GM06990 (cell line): ENCODE measurements at regions not wholly inside any gene's neighbourhood (a gene's known extent, or its start where the extent isn't known, plus 50 kb on each side); places are given as distances from the start of the nearest gene placed in this dataset.

Experiments
- DNase-seq: peaks from one replicate; pipeline ENCODE4 v3.0.0-alpha.2; 2011; ENCODE audit not compliant: insufficient read length; ENCODE audit errors: extremely low read depth
- H3K27me3 ChIP-seq: replicated peaks from 2 replicates; pipeline ENCODE4 v1.6.0; 2011; ENCODE audit warnings: low read length; ENCODE audit not compliant: control insufficient read depth, insufficient read depth
- H3K36me3 ChIP-seq: 2 replicates; pipeline ENCODE4 v1.5.1; 2011; ENCODE audit warnings: low read length; ENCODE audit not compliant: control insufficient read depth, insufficient read depth
- H3K4me3 ChIP-seq: replicated peaks from 2 replicates; pipeline ENCODE4 v1.5.1; 2011; ENCODE audit warnings: low read depth, mild to moderate bottlenecking, control low read depth, low read length
- TF ChIP-seq, protein P1 (sequence below): IDR thresholded peaks from 2 replicates; pipeline ENCODE4 v1.5.1; 2011; ENCODE audit warnings: low read length, control low read depth, mild to moderate bottlenecking, inconsistent platforms; ENCODE audit not compliant: insufficient read depth, poor library complexity, severe bottlenecking

DNA sequence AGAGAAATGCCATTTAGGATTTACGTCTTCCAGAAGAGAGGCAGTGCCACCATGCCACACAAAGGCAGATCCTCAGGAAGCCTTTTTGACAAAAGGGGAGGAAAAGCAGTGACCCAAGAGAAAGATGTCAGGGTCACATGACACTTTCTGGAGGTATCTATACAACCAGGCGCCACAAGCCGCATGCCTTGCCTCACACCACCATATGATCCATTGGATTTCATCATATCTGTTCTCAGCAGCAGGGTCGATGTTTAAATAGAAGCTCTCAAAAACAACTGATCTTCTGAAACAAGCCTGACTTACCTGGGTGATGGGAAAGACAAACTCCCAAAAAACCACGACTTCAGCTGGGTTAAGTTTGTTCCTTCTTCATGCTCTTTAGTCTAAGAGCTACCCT is 52.5 kb upstream of the UNC5B start:
- H3K27me3 ChIP-seq: no peaks in the 10 kb centered on the region
- no peak overlapping the region for H3K4me3 ChIP-seq
- no peak for DNase-seq
- H3K36me3 ChIP-seq: no peaks in the 10 kb centered on the region
- TF ChIP-seq, protein P1, sequence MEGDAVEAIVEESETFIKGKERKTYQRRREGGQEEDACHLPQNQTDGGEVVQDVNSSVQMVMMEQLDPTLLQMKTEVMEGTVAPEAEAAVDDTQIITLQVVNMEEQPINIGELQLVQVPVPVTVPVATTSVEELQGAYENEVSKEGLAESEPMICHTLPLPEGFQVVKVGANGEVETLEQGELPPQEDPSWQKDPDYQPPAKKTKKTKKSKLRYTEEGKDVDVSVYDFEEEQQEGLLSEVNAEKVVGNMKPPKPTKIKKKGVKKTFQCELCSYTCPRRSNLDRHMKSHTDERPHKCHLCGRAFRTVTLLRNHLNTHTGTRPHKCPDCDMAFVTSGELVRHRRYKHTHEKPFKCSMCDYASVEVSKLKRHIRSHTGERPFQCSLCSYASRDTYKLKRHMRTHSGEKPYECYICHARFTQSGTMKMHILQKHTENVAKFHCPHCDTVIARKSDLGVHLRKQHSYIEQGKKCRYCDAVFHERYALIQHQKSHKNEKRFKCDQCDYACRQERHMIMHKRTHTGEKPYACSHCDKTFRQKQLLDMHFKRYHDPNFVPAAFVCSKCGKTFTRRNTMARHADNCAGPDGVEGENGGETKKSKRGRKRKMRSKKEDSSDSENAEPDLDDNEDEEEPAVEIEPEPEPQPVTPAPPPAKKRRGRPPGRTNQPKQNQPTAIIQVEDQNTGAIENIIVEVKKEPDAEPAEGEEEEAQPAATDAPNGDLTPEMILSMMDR: no peak

DNA sequence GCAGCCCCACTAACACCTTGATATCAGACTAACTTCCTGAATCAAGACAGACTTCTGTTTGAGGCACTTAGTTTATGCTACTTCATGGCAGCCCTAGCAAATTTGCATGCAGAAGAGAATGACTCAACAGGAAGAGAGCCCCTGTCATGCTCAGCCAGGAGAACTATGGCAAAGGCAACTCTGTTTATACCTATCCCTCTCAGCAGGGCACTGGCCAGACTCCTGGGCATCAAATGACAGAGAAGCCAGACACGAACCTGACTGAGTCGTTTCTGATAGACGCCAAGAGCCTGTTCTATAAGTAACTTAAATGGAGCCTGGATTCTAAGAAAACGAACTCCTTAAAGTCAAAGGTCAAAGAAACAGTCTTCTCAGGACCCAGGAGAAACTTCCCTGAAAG is 50.9 kb upstream of the UNC5B start:
- TF ChIP-seq, protein P1: no peak
- DNase-seq: no peak
- Histone ChIP-seq H3K4me3 (no peak overlapping the region), H3K27me3 (no peaks in the 10 kb centered on the region), H3K36me3 (no peaks in the 10 kb centered on the region)
